ENCODE measurements at regions not wholly inside any gene's neighbourhood (a gene's known extent, or its start where the extent isn't known, plus 50 kb on each side); places are given as distances from the start of the nearest gene placed in this dataset.
A peak's percentile ranks its signal among the peaks of the same experiment; 100 is the strongest.

- no peak for TF ChIP-seq CTCF (IDR thresholded peaks at IDR 0.05; ENCODE audit: control insufficient read depth, extremely low read depth, insufficient read depth)
- no peak for DNase-seq (ENCODE audit: low read depth)
- H3K4me3 ChIP-seq (ENCODE audit: low read depth, low read length) = no peak overlapping the region
Measured at GRCh38 chr1:201702936-201703335, 126.0 kb upstream of the IPO9 start.

DNA sequence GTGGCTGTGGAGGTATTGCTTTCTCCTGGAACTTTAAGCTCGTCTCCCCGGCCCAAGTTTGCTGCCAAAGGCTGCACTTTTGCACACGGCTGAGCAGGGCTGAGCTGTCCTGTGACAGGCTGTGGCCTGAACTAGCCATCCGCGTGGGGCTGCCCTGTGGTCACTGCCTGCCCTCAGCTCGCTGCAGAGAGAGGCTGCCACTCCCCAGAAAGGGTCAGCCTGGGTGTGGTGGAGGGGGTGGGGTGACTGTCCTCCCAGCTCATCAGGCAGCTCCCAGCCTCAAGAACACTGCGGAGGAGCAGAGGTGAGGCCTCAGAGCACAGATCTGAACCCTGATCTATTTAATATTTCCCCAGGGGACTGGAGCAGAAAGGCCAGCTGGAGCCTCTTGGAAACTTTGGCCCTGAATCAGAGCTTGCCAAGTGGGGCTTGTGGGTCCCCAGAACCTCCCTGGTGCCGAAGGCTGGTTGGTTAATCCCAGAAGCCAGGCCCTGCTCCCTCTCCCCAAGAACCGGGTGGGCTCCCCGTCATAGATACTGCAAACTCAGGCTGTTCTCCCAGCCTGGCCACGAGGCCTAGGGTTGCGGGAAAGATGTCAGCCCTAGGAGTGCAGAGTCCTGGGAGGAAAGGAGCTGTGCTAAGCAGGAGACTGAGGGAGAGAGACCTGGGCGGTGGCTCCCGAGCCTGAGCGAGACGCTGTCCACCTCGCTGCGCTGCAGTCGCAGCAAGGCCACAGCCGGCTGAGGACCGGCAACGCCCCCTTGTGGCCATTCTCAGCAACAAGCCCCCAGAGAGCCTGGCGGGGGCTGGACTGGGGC lies 125.1 kb upstream of the IPO9 start:
- no peak for DNase-seq (ENCODE audit: low read depth)
- no peak overlapping the region for H3K4me3 ChIP-seq (ENCODE audit: low read depth, low read length)
- TF ChIP-seq CTCF (IDR thresholded peaks at IDR 0.05; ENCODE audit: control insufficient read depth, extremely low read depth, insufficient read depth) = peak; percentile 98

- TF ChIP-seq CTCF (IDR thresholded peaks at IDR 0.05; ENCODE audit: control insufficient read depth, extremely low read depth, insufficient read depth) = no peak
- DNase-seq (ENCODE audit: low read depth) = no peak
Measured at GRCh38 chr1:201704439-201704792, 124.5 kb upstream of the IPO9 start.

DNA sequence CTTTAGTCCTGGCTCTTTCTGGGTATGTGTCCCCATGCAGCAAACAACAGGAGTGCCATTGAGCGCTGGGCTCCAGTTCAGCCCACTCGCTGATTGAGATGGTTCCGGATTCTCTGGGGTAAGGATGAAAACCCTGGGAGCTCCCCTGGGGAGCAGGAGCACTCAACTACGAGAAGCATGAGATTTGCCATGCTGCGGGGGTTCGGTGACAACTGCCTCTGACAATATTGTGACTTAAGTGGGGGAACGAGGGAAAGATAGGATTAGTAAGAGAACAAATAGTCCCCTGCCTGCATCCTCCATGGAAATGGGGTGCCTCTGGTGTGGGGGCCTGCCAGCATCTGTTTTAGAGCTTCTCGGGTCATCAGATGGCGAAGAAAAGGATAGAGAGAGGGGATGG lies 123.6 kb upstream of the IPO9 start:
- TF ChIP-seq CTCF (IDR thresholded peaks at IDR 0.05; ENCODE audit: control insufficient read depth, extremely low read depth, insufficient read depth) = no peak
- DNase-seq (ENCODE audit: low read depth) = no peak

More at GRCh38 chr1:201704439-201704792, 124.5 kb upstream of the IPO9 start:
- no peak overlapping the region for H3K4me3 ChIP-seq (ENCODE audit: low read depth, low read length)

GRCh38 chr1:201706109-201706508 lies 122.8 kb upstream of the IPO9 start:
- no peak for TF ChIP-seq CTCF (IDR thresholded peaks at IDR 0.05; ENCODE audit: control insufficient read depth, extremely low read depth, insufficient read depth)
- DNase-seq (ENCODE audit: low read depth) = no peak
- no peak overlapping the region for H3K4me3 ChIP-seq (ENCODE audit: low read depth, low read length)

More for the DNA sequence above, 123.6 kb upstream of the IPO9 start:
- H3K4me3 ChIP-seq (ENCODE audit: low read depth, low read length) = no peak overlapping the region

DNA sequence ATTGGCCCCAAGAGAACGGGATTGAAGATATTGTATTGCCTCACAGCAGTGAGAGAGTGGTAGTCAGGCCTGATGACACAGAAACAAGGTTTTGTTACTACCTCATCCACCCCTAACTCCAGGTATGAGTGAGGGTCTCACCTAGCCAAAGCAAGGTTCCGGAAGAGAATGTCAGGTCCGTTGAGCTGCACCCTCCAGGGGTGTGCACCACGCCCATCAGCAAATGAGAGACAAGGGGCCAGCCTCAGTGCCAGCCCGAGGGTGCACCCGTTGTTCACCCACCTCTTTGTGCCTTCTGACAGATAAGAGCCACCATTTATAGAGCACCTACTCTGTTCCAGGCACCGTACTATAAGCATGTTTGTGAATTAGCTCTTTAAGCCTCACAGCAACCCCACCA lies 121.9 kb upstream of the IPO9 start:
- no peak for TF ChIP-seq CTCF (IDR thresholded peaks at IDR 0.05; ENCODE audit: control insufficient read depth, extremely low read depth, insufficient read depth)
- no peak for DNase-seq (ENCODE audit: low read depth)
- H3K4me3 ChIP-seq (ENCODE audit: low read depth, low read length) = no peak overlapping the region

DNA sequence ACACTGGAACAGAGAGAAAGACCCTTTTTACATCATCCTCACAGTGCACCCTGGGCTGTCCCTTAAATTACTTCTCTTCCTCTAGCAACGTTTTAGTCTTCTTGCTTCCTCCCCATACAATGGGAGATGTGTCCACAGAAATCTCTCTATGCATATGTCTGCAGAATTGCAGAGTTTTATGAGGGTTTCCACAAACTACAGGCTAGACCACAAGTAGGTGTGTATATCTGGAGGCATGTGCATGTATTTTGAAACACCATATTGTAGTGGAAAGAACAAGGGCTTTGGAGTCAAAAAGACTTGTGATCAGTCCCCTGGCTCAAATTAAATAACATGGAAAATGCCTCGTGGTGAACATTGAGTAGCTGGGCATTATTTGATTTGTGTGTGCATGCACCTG lies 121.3 kb upstream of the IPO9 start:
- no peak overlapping the region for H3K4me3 ChIP-seq (ENCODE audit: low read depth, low read length)
- no peak for TF ChIP-seq CTCF (IDR thresholded peaks at IDR 0.05; ENCODE audit: control insufficient read depth, extremely low read depth, insufficient read depth)
- no peak for DNase-seq (ENCODE audit: low read depth)
